ENCODE measurements at regions not wholly inside any gene's neighbourhood (a gene's known extent, or its start where the extent isn't known, plus 50 kb on each side); places are given as distances from the start of the nearest gene placed in this dataset.

GRCh38 chr10:113470372-113471240, 82.2 kb upstream of the HABP2 start:
- Histone ChIP-seq H4K20me1 (replicated peaks; ENCODE audit: control insufficient read depth, insufficient read depth, low read length) (no peaks in the 10 kb centered on the region), H3K9me1 (ENCODE audit: control insufficient read depth, insufficient read depth, low read length) (no peaks in the 10 kb centered on the region), H3K27me3 (ENCODE audit: control insufficient read depth in 2 of 2, insufficient read depth in 2 of 2, low read length in 2 of 2) (no peaks in the 10 kb centered on the region; a peak in 1 of 5 replicates), H3K79me2 (ENCODE audit: control insufficient read depth, insufficient read depth, low read length) (no peaks in the 10 kb centered on the region), H3K4me1 (replicated peaks in 1 of 2; ENCODE audit: control insufficient read depth in 2 of 2, insufficient read depth in 2 of 2, low read length in 2 of 2) (no peaks in the 10 kb centered on the region), H3K27ac (ENCODE audit: extremely low read depth, low read depth, low read length) (no peak overlapping the region), H3K9me3 (replicated peaks; ENCODE audit: control insufficient read depth, insufficient read depth, low read depth, low read length) (no peaks in the 10 kb centered on the region), H3K36me3 (ENCODE audit: control insufficient read depth, insufficient read depth, low read length) (no peaks in the 10 kb centered on the region), H2AFZ (ENCODE audit: low read depth, low read length) (no peak overlapping the region), H3K4me3 (no peak overlapping the region), H3K4me2 (ENCODE audit: insufficient read depth, low read length) (no peak overlapping the region), H3K9ac (ENCODE audit: insufficient read depth in 1 of 2, low read depth in 2 of 2, low read length in 2 of 2) (no peak overlapping the region)
- BruUV-seq (replicated peaks), result no TSS peak
- POLR2A ChIA-PET, result no interaction called here
- no peak for ATAC-seq
- WGBS (ENCODE audit: insufficient coverage, low coverage, missing lambda C conversion rate), result 3% methylated on average over 5 of the region's 5 CpGs
- no peak for DNase-seq (ENCODE audit: extremely low read depth in 1 of 4, low spot score in 3 of 4)
- in situ Hi-C loops (cut with MboI), result no loop called here
- intact Hi-C loops (cut with micrococcal nuclease), result no loop called here
- CTCF ChIA-PET (ENCODE audit: low intra/inter-chr PET ratio), result no interaction called here
- no peak for TF ChIP-seq RCOR1 (IDR thresholded peaks at IDR 0.05; ENCODE audit: borderline replicate concordance in 1 of 2, low read depth in 2 of 2, low read length in 2 of 2)
- no peak for TF ChIP-seq ZNF165 (CRISPR knock-in tag; IDR thresholded peaks at IDR 0.05; ENCODE audit: borderline replicate concordance)
- TF ChIP-seq ZSCAN29 (IDR thresholded peaks at IDR 0.05), result no peak
- FAIRE-seq, result no peak

- H3K4me2 ChIP-seq (ENCODE audit: insufficient read depth, low read length), result no peak overlapping the region
- FAIRE-seq (no peak), DNase-seq (ENCODE audit: extremely low read depth in 1 of 4, low spot score in 3 of 4) (no peak), ATAC-seq (no peak)
- BruUV-seq (replicated peaks), result no TSS peak
- H4K20me1 ChIP-seq (replicated peaks; ENCODE audit: control insufficient read depth, insufficient read depth, low read length), result no peaks in the 10 kb centered on the region
- H3K36me3 ChIP-seq (ENCODE audit: control insufficient read depth, insufficient read depth, low read length), result no peaks in the 10 kb centered on the region
- no peaks in the 10 kb centered on the region for H3K4me1 ChIP-seq (replicated peaks in 1 of 2; ENCODE audit: control insufficient read depth in 2 of 2, insufficient read depth in 2 of 2, low read length in 2 of 2)
- intact Hi-C loops (cut with micrococcal nuclease), result no loop called here
- no peaks in the 10 kb centered on the region for H3K9me3 ChIP-seq (replicated peaks; ENCODE audit: control insufficient read depth, insufficient read depth, low read depth, low read length)
- no peaks in the 10 kb centered on the region for H3K79me2 ChIP-seq (ENCODE audit: control insufficient read depth, insufficient read depth, low read length)
- in situ Hi-C loops (cut with MboI), result no loop called here
- H3K27me3 ChIP-seq (ENCODE audit: control insufficient read depth in 2 of 2, insufficient read depth in 2 of 2, low read length in 2 of 2), result no peaks in the 10 kb centered on the region; a peak in 1 of 5 replicates
- ChIA-PET CTCF (ENCODE audit: low intra/inter-chr PET ratio) (no interaction called here), POLR2A (no interaction called here)
- no peak overlapping the region for H3K4me3 ChIP-seq
- no peaks in the 10 kb centered on the region for H3K9me1 ChIP-seq (ENCODE audit: control insufficient read depth, insufficient read depth, low read length)
- no peak overlapping the region for H3K27ac ChIP-seq (ENCODE audit: extremely low read depth, low read depth, low read length)
- no peak overlapping the region for H2AFZ ChIP-seq (ENCODE audit: low read depth, low read length)
- H3K9ac ChIP-seq (ENCODE audit: insufficient read depth in 1 of 2, low read depth in 2 of 2, low read length in 2 of 2), result no peak overlapping the region
- WGBS (ENCODE audit: insufficient coverage, low coverage, missing lambda C conversion rate), result 0% methylated on average over 6 of the region's 6 CpGs
- TF ChIP-seq CHCHD3 (CRISPR knock-in tag; IDR thresholded peaks at IDR 0.05), result no peak
- TF ChIP-seq NONO (IDR thresholded peaks at IDR 0.05; ENCODE audit: low read depth in 2 of 2, low read length in 1 of 2), result no peak
- TF ChIP-seq RFX7 (CRISPR knock-in tag; IDR thresholded peaks at IDR 0.05), result no peak
- TF ChIP-seq ZBTB2 (IDR thresholded peaks at IDR 0.05), result no peak
- no peak for TF ChIP-seq FOXP4 (CRISPR knock-in tag; IDR thresholded peaks at IDR 0.05; ENCODE audit: borderline replicate concordance)
- no peak for TF ChIP-seq DDX20 (tag; IDR thresholded peaks at IDR 0.05; ENCODE audit: low read depth)
- TF ChIP-seq CBX5 (IDR thresholded peaks at IDR 0.05; ENCODE audit: borderline replicate concordance, low read depth), result no peak
These were observed 81.4 kb upstream of the HABP2 start for GRCh38 chr10:113471241-113471996.

Measured in K562 (cell line).